Endometrium (tissue), 2 donors: ENCODE measurements at regions not wholly inside any gene's neighbourhood (a gene's known extent, or its start where the extent isn't known, plus 50 kb on each side); places are given as distances from the start of the nearest gene placed in this dataset.
A peak's percentile ranks its signal among the peaks of the same experiment; 100 is the strongest.

Source experiments
- FAIRE-seq: peaks from 2 replicates; lab custom pipeline; 2012; peaks lifted over from hg19 to GRCh38; lab: Jason Lieb, UNC
- donor health status: control.
- donor health status: control.

DNA sequence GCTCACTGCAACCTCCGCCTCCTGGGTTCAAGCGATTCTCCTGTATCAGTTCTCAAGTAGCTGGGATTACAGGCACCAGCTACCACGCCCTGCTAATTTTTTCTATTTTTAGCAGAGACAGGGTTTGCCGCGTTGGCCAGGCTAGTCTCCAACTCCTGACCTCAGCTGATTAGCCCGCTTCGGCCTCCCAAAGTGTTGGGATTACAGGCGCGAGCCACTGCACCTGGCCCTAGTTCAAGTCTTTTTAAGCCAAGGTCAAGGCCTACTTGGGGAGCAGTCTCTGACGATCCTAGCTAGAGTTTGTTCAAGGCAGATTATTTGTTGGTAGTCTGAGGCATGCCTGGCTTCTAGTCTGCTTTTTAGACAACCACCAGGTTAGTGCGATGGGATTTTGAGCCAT, 709.5 kb upstream of the COBL start:
- no peak for FAIRE-seq

DNA sequence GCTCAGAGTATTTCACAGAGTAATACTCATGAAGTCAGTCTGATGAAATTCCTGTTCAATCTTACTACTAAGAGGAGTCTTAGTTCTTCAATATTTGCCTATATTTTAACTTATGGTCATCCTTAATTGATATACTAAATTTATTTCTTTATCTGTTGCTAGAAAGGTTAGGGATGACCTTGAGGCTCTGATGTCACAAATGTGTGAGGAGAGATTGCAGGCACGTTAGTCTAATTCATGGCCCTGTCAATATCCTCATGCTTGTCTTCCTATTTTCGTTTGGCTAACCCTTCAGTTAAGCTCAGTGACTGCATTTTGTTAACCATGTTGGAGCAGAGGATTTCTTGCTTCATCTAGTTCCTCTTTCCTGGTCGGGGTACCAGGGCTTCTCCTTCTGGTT, 704.7 kb upstream of the COBL start:
- FAIRE-seq, result no peak

DNA sequence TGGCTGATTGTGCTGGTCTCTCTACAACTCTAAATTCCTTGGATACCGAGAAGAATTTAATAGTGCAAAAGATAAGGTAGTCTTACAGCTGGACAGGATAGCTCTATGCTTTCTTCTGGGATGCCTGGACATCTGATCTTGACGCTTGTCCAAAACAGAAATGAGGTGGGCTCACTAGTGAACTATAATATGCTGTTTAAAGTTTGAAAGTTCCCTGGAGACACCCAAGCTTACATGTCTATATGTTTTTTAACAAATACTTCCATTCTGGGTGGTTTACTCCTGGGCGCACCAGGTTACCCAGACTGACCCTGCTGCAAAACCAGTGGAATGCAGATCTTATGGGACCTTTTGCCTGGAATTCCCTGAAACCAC, 702.1 kb upstream of the COBL start:
- FAIRE-seq, result no peak

DNA sequence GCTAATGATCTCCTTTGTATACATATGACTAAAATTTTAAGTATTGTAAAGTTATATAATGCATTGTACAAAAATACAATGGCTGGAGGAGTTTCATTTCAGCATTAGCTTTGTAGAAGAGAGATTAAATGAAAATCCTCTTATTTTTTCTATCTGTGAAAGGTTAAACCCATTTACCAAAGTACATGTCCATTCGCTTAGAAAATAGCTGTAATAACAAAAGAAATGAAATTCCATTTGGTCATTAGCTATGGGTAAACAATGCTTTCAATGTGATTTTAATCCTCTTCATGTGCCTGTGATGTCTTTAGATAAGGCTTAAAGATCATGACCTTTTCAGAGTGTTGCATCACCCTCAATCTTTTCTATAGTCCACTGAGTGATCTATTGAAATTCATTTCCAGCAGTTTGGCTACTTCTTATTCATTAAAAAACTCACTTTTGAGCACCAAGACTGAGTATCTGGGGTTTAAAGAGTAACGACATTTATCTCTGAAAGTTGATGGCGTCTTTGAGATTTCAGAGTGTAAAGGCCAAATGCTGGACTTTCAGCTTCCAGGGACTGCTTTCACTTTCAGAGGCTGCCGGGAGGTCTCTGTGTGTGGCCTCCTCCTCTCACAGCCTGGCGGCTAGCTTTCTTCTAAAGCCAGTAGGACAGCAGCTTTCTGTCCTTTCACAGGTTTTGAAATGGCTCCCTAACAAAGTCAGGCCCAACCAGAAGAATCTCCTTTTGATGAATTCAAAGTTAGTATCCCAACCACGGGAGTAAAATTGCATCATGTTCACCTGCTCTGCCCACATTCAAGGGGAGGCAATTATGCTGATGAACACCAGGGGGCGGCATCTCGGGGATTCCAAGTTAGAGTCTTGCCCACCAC, 701.4 kb upstream of the COBL start:
- FAIRE-seq, result no peak

DNA sequence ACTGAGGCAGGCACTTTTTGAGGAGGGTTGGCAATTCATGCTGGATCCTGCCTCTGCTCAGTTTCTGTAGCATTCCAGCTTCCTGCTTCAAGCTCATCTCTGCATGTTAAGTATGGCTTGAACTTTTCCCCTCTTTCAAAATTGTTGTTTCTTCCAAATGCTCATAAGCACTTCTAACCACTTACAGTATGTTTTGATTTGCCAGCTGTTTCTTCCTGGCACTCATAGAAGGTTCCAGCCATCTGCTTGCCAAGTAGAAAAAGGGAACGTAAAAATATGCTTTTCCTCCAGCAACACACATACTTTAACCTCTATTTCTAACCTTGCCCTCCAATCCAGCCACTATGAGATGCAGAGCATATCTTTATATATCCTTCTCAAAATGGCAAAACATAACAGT, 692.6 kb upstream of the COBL start:
- FAIRE-seq, result no peak

DNA sequence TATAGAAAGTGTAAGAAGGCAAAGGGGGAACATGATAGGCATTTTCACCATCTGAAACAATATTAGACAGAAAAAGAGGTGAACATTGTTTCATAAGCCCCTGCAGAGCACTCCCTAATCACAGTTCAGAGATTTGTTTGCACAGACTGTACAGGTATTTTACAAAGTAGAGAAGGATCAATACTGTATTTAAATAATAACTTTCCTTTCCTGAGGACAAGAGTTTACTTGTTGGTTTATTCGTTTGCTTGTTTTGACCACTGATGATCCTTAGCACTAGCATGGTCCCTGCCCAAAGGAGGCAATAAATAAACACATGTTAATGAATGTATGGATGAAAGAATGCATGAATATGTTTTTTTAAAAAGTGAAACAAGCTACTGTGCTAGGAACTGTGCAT, 690.1 kb upstream of the COBL start:
- no peak for FAIRE-seq

DNA sequence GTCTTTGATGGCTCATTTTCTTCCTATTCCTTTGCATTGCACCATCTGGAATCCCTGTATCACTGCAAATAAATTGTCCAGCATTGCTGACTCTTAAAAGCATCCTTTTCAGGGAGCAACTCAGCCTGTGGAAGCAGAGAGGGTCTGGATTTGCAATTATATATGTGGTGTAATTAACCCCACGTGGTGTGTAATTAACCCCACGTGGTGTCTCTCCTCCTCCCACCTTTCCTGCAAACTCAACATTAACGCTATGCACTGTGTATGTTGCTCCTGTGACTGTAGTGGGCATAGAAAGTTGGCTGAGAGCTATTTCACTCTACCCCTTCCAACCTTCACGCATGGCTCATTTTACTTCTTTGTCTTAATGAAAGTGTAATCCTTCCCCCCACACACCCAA, 689.0 kb upstream of the COBL start:
- no peak for FAIRE-seq

DNA sequence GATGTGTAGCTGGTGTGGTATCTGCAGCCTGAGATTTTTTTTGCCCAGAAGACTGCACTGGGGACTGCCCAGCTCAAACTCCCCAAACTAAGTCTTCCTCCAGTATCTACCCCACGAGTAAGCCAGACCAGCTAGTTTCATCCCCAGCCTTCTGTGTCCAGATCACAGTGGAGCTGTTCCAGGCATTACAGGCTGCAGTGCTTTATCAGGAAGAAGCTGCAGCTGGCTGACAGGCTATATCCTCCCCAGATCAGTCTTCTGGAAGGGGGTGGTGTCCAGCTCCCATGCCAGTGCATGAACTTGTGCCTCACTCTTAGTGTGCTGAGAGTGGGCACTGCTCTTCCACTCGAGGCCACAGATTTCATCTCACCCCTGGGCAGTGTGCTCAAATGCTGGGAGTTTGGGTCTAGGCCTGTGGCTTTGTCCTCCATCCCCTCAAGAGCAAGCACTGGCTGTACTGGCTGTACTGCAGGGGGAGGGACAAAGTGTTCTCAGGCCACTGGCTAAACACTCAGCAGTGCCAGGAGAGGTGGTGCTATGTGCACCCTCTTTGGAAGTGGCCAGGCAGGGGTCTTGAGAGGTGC, 679.1 kb upstream of the COBL start:
- FAIRE-seq, result no peak

DNA sequence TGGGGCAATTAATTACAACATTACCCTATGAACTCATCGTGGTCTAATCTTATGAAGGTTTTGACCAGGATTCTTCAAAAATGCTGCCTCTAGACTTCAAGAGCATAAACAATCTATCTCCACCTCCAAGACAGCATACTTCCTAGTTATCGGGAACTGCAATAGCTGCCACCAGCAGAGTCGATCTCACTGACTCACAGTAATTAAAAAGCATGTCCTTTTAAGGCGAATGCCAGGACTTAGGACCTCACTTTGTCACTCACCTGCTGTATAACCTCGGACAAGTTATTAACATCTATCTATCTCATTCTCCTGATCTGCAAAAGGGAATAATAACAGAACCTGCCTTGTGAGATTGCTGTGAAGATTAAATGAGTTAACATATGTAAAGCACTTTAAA, 666.0 kb upstream of the COBL start:
- FAIRE-seq, result no peak

DNA sequence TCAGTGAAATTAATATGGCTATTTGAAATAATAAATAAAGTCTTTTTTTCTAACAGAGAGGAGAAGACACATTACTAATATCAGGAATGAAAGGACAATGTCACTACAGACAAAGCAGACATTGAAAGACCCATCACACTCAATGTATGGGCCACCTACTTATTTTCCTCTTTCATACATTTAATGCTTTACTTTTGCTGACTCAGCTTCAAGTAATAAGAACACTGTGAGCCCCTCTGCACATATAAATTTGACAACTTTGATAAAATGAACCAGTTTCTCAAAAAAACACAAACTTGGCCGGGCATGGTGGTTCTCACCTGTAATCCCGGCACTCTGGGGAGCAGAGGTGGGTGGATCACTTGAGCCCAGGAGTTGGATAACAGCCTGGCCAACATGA, 664.2 kb upstream of the COBL start:
- FAIRE-seq, result no peak

DNA sequence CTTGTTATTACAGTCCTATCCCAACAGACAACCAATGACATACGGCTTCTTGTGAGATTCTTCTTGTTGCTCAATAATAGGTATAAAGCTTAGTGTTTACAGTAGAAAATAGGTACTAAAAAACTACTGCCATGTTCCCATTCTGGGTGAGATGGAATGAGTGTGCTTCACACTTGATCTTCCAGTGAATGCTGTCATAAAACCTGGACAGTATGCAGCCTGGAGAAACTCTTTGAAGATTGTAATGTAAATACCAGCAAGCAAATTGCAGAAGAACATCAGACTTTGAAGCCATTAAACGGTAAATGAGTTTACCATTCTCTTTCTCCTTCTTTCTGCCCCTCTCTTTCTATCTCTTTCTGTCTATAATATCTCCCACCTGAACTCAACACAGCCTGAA, 663.7 kb upstream of the COBL start:
- FAIRE-seq, result no peak

DNA sequence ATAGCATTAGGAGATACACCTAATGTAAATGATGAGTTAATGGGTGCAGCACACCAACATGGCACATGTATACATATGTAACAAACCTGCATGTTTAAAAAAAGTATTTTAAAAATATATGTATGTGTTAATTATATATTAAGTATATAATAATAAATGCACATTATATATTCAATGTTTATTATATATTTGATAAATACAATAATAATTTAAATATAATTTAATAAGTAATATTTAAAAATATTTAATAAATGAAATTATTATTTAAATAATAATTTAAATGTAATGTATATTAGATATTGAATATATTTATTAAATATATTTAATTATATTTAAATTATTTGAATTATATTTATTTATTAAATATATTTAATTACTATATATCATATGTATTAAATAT, 661.3 kb upstream of the COBL start:
- peak; percentile 89 for FAIRE-seq

DNA sequence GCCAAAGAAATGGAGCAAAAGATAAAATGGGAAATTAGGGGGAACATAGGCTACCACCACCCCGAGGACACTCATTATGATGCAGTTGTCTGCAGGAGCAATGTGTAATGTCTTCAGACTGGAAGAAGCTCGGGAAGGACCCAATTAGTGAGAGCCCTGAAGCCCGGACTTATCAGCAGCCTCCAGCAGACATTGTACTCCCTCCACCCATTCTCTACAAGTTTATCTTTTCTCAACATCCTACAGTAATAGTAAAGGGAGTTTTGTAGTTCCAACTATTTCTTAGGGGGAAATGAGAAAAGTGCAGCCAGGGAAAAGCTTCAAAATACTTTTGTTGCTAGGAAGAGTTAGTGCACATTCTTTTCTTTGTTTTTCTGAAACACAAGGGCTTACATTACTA, 657.3 kb upstream of the COBL start:
- no peak for FAIRE-seq

DNA sequence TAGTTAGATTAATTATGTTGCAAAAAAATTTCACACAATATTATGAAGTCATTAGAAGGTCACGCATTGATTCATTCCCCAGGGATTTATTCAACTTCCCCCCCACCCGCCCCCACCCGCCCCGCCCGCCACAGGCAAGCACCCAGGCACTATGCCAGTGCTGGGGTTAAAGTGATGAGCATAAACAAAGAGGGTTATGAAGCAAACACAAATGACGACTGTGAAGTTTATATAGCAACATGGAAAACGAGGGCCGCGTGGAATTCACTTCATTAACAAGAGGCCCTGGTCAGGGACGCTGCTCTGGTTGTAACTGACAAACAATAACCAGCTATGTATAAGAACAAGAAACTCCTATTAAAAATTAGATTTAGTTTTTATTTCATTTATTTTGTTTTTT, 656.5 kb upstream of the COBL start:
- FAIRE-seq, result no peak

DNA sequence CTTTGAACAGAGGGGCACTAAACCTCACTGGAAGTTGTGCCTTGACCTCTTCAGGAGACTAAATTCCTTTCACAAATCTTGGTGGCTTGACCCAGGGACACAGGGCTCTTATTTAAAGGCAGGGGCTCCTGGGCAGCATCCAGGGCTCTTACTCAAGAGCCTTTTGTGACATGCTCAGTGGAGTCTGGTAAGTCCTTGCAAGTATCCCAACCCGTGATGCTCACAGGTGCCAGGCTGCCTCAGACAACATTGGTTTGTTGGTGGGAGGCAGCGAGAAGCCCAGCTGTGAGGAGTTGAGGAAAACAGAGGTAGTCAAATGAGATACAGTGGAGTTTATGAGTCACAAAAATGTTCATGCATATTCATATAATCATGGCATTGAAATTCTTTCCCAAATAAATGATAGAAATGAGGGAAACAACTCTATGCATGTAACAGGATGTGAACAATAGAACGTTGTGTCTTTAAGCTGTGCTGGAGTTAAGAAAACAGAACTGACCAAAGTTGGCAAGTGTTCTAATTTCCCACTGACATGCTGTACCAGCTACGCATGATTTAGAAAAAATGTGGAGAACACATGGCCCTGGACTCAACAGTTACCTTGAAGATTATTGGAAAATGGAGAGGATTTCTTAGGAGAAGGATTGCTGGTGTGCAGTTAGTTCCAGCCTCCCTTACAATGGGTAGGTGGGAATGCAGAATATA, 654.5 kb upstream of the COBL start:
- no peak for FAIRE-seq

DNA sequence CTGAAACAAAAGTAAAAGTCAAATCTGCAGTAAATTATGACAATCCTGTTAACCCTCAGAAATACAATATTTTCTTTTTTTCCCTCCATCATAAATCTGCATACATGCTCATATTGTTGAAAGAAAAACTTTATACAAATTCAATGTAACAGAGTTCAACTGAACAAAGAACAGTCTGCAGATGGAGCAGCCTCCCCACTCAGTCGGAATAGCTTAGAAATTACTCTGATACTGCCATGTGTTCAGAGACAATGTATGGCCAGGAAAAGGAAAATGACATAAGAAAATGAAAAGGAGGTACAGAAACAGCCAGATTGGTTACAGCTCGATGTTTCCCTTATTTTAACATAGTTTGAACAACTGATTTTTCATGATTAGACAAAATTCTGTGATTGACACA, 651.9 kb upstream of the COBL start:
- no peak for FAIRE-seq

DNA sequence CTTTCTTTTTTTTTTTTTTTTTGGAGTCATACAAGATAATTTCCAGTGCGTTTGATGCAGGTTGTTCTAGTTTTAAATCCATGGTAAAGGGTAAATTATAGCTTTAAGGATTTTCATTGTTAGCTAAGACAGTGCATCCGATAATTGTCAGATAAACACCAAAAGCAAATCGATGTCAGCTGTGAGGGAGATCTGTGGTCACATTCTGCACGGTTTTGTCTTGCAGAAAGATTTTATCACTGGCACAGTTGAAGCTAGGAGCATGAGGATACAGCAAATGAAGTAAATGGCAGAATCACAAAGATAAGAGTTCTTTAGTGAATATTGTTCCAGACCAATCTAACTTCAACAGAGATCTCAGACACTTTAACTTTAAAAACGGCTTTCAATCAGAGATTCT, 648.8 kb upstream of the COBL start:
- FAIRE-seq, result no peak

DNA sequence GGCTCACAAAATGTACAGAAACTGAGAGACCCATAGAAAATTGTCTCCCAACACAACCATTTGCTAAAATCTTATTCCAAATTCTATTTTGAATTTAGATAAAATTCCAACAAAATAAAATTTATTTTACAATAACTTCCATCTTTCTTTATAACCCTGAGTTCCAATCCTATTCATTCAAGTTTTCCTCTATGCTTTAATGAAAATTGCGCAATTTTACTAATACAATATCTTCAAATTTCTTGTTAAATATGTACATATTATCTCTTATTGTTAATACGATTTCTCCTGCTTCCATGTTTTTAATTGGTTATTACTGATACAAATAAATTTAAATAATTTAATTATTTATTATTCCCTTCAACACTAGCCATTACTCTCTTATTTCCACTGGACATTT, 645.2 kb upstream of the COBL start:
- FAIRE-seq, result no peak

DNA sequence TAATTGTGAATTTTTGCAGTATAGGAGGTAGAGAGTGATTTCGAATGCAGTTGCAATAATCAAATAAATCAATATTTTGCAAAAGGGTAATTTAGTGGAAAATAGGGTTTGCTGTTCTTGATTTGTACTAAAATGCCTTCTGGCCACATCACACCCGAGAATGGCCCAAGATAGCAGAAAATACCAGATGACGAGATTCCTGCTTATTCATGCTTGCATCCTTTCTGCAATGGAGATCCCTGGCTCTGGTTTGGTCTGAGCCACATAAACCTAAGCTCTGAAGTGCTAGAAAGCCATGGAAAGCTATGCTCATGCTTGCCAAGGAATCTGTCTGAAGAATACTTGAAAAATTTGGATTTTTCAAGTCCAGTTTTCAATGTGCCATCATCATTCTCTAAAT, 634.2 kb upstream of the COBL start:
- FAIRE-seq, result no peak

DNA sequence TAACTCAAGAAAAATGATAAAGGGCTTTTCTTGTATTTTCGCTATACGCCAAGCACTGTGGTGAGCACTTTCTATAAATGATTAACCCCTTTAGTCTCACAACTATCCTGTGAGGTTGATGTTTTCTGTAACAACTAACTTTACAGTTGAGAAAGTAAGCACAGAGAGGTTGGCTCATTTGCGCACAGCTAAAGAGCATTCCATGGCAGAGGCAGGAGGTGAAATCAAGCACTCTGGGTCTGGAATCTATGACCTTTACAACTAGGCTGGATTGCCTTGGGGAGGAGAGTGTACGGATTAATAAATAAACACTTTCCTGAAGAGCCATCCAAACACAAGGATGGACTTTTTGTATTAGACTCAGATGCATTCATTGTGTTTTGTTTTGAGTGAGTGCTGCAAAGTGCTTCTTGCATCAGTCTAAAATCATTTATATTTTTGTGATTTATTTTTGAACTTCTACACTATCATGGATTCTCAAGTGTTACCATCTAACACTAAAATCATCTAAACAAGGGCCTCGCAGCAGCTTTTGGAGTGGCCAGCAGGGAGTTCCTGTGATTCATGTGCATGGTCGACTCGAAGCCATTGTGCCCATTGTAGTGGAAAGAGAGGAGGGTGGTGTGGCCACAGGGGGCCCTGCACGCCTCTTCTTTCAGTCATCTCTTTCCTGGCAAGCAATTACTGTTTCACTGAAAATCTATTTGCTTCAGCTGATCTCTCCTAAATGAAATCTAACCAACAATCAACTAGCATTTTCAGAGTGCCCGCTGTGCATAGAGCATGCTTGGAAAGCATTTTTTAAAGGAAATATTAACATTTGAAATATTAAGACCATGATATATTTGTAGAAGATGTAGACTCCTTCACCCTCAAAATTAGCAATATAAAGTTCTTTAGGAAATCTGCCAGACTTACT, 633.4 kb upstream of the COBL start:
- FAIRE-seq, result no peak

DNA sequence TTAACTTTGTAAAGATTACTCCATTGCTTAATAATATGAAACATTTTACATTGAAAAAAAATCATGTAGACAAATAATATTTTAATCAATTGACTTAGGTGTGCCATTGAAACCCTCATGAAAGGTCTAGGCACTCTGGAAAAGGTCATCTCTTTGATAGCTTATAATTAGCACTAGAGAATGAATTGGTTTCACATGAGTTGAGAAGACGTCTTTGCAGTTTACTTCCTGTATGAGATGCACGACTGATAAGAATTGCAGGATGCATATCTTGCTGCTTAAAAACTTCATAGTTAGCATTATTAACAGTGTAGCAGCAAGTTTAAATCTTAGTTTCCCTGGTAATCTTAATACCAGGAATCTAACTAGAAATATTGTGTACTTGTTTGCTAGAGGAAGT, 614.2 kb upstream of the COBL start:
- no peak for FAIRE-seq

DNA sequence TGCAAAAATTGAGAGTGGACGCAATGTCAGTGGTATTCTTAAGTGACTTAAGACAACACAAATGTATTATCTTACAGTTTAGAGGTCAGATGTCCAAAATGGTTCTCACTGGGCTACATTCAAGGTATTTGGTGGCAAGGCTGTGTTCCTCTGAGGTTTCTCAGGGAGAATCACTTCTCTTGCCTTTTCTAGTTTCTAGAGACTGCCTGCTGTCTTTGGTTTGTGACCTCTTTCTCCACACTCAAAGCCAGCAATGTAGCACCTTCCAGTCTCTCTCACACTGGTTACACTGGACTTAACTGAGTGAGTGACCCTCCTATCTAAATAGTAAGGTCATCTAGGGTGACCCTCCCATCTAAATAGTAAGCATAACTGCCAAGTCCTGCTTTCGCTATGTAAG, 613.2 kb upstream of the COBL start:
- no peak for FAIRE-seq

DNA sequence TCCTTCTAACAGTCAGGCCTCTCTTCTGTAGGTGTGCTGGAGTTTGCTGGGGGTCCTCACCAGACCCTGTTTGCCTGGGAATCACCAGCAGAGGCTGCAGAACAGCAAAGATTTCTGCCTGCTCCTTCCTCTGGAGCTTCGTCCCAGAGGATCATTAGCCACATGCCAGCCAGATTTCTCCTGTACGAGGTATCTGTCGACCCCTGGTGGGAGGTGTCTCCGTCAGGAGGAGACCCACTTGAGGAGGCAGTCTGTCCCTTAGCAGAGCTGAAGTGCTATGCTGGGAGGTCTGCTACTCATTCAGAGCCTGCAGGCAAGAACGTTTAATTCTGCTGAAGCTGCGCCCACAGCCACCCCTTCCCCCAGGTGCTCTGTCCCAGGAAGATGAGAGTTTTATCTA, 611.1 kb upstream of the COBL start:
- no peak for FAIRE-seq
